ENCODE measurements at regions not wholly inside any gene's neighbourhood (a gene's known extent, or its start where the extent isn't known, plus 50 kb on each side); places are given as distances from the start of the nearest gene placed in this dataset.

- Histone ChIP-seq H3K4ac (replicated peaks; ENCODE audit: insufficient read length, low read depth, low read length) (no peak overlapping the region), H3K9me3 (ENCODE audit: insufficient read depth in 2 of 2, low read depth in 1 of 2, low read length in 1 of 2) (peaks cover 0 to 2% of the 10 kb centered on the region in 2 experiments; a peak in 1 of 4 replicates), H2BK120ac (replicated peaks; ENCODE audit: low read depth, low read length) (no peak overlapping the region), H4K8ac (ENCODE audit: extremely low read depth, insufficient read depth, low read length) (no peak overlapping the region), H3K4me1 (replicated peaks in 1 of 4; ENCODE audit: control insufficient read depth in 3 of 4, insufficient read depth in 4 of 4, low read length in 3 of 4) (no peaks in the 10 kb centered on the region), H2BK5ac (ENCODE audit: low read depth, low read length) (no peak overlapping the region), H3K27me3 (replicated peaks in 1 of 4; ENCODE audit: control insufficient read depth in 3 of 4, extremely low read depth in 1 of 4, insufficient read depth in 3 of 4, low read length in 3 of 4) (no peaks in the 10 kb centered on the region), H3K79me1 (ENCODE audit: low read depth, low read length) (no peaks in the 10 kb centered on the region), H4K20me1 (replicated peaks in 1 of 2; ENCODE audit: control insufficient read depth in 1 of 2, insufficient read depth in 2 of 2, low read length in 2 of 2) (no peaks in the 10 kb centered on the region), H3K4me2 (ENCODE audit: insufficient read depth in 1 of 2, low read depth in 2 of 2, low read length in 2 of 2) (no peak overlapping the region), H3K14ac (ENCODE audit: insufficient read length) (no peak overlapping the region), H3K27ac (ENCODE audit: low read depth, low read length) (no peak overlapping the region), H4K5ac (ENCODE audit: insufficient read length, low read depth, low read length) (no peak overlapping the region), H2BK15ac (ENCODE audit: low read length) (no peak overlapping the region), H3K23me2 (ENCODE audit: low read depth, low read length) (no peaks in the 10 kb centered on the region; the same call in 1 of the 2 replicates), H4K91ac (replicated peaks; ENCODE audit: insufficient read length, low read length) (no peak overlapping the region), H3K4me3 (ENCODE audit: extremely low read depth in 1 of 4, insufficient read depth in 2 of 4, low read depth in 3 of 4, low read length in 4 of 4) (no peak overlapping the region), H3K56ac (replicated peaks; ENCODE audit: insufficient read length, low read depth, low read length) (no peak overlapping the region), H3K36me3 (ENCODE audit: control insufficient read depth in 2 of 4, insufficient read depth in 4 of 4, low read length in 3 of 4) (no peaks in the 10 kb centered on the region), H3K79me2 (ENCODE audit: control insufficient read depth in 1 of 2, insufficient read depth in 2 of 2, low read length in 2 of 2) (no peaks in the 10 kb centered on the region), H3K9ac (replicated peaks in 1 of 4; ENCODE audit: extremely low read depth in 1 of 4, low read depth in 3 of 4, low read length in 3 of 4) (no peak overlapping the region), H2AFZ (ENCODE audit: low read length) (no peak overlapping the region), H3K23ac (ENCODE audit: insufficient read length) (no peak overlapping the region), H2BK12ac (ENCODE audit: low read depth, low read length) (no peak overlapping the region), H2BK20ac (ENCODE audit: low read length) (no peak overlapping the region), H2AK5ac (ENCODE audit: low read depth, low read length) (no peak overlapping the region), H3K18ac (ENCODE audit: extremely low read depth, low read length) (no peak overlapping the region)
- FAIRE-seq (no peak), DNase-seq (ENCODE audit: low read depth in 1 of 2, low spot score in 2 of 2) (no peak)
- POLR2A ChIA-PET (ENCODE audit: partially characterized antibody) = no interaction called here
- WGBS, 2 experiments (ENCODE audit: extremely low coverage in 1 of 2, insufficient coverage in 1 of 2, insufficient read length in 1 of 2, insufficient replicate concordance in 2 of 2, low coverage in 1 of 2, low lambda C conversion rate in 2 of 2, missing lambda C conversion rate in 1 of 2) = 92% methylated on average over 2 of the region's 2 CpGs; no CpG with 5 or more reads in 1 of the 2 experiments
- CTCF ChIA-PET (ENCODE audit: partially characterized antibody) = interaction anchor here (0.9 kb wide), 1 partner anchor 8 kb away, joined by 4 read pairs; no protein-coding TSS in a partner anchor
- TF ChIP-seq CTBP2 (IDR thresholded peaks at IDR 0.05; ENCODE audit: borderline replicate concordance, insufficient read depth, insufficient read length, low read length) = no peak
- TF ChIP-seq CREB1 (IDR thresholded peaks at IDR 0.05) = no peak
- TF ChIP-seq USF2 (IDR thresholded peaks at IDR 0.05; ENCODE audit: low read length) = no peak
- TF ChIP-seq E2F6 (IDR thresholded peaks at IDR 0.05) = no peak
These were observed 59.8 kb upstream of the RIT2 start for GRCh38 chr18:43175257-43175656.

Measured in H1 (cell line).